H9 (cell line): ENCODE measurements at regions not wholly inside any gene's neighbourhood (a gene's known extent, or its start where the extent isn't known, plus 50 kb on each side); places are given as distances from the start of the nearest gene placed in this dataset.

Source experiments
- DNase-seq: peaks from one replicate; pipeline ENCODE4 v3.0.0-alpha.2; 2017
- H2AFZ ChIP-seq: one replicate; pipeline ENCODE4 v1.6.1; 2013; ENCODE audit warnings: mild to moderate bottlenecking, low read length, control low read depth, moderate library complexity
- H2AK5ac ChIP-seq: 2 replicates; pipeline ENCODE4 v1.6.1; 2013; ENCODE audit warnings: low read length, control low read depth, mixed read lengths; ENCODE audit not compliant: insufficient read length
- H2BK120ac ChIP-seq: one replicate; pipeline ENCODE4 v1.6.1; 2013; ENCODE audit warnings: low read depth, mild to moderate bottlenecking, low read length, control low read depth, inconsistent platforms; ENCODE audit not compliant: poor library complexity, severe bottlenecking
- H2BK12ac ChIP-seq: 2 replicates; pipeline ENCODE4 v1.6.1; 2013; ENCODE audit warnings: low read length, control low read depth, mixed read lengths, low read depth; ENCODE audit not compliant: insufficient read length
- H2BK15ac ChIP-seq: 2 replicates; pipeline ENCODE4 v1.6.1; 2013; ENCODE audit warnings: low read depth, low read length, control low read depth
- H2BK20ac ChIP-seq: one replicate; pipeline ENCODE4 v1.6.1; 2013; ENCODE audit warnings: low read depth, mild to moderate bottlenecking, low read length, control low read depth, inconsistent platforms; ENCODE audit not compliant: poor library complexity, severe bottlenecking
- H2BK5ac ChIP-seq: 2 replicates; pipeline ENCODE4 v1.6.1; 2013; ENCODE audit warnings: low read length, control low read depth, mixed read lengths; ENCODE audit not compliant: insufficient read length
- H3K14ac ChIP-seq: 2 replicates; pipeline ENCODE4 v1.6.1; 2013; ENCODE audit warnings: low read length, control low read depth; ENCODE audit not compliant: insufficient read depth
- H3K18ac ChIP-seq: 2 replicates; pipeline ENCODE4 v1.6.1; 2013; ENCODE audit warnings: low read depth, mild to moderate bottlenecking, mixed read lengths, low read length, control low read depth; ENCODE audit not compliant: insufficient read length
- H3K23ac ChIP-seq: 2 replicates; pipeline ENCODE4 v1.6.1; 2013; ENCODE audit warnings: low read length, control low read depth, mixed read lengths, low read depth; ENCODE audit not compliant: insufficient read length
- H3K23me2 ChIP-seq: 2 replicates; pipeline ENCODE4 v1.6.1; 2013; ENCODE audit warnings: low read depth, mild to moderate bottlenecking, mixed read lengths, low read length, control low read depth; ENCODE audit not compliant: insufficient read length, poor library complexity, severe bottlenecking
- H3K27ac ChIP-seq: 2 replicates; pipeline ENCODE4 v1.5.1; 2013; ENCODE audit warnings: low read length, control low read depth, mixed read lengths, low read depth; ENCODE audit not compliant: insufficient read length
- H3K27me3 ChIP-seq: 2 replicates; pipeline ENCODE4 v1.6.1; 2013; ENCODE audit warnings: low read length, control low read depth, inconsistent platforms; ENCODE audit not compliant: insufficient read depth
- H3K4ac ChIP-seq: 2 replicates; pipeline ENCODE4 v1.6.1; 2013; ENCODE audit warnings: low read depth, mild to moderate bottlenecking, control low read depth, inconsistent platforms, low read length, moderate library complexity
- H3K4me1 ChIP-seq: 2 replicates; pipeline ENCODE4 v1.6.1; 2013; ENCODE audit warnings: low read length, control low read depth, inconsistent platforms; ENCODE audit not compliant: insufficient read depth
- H3K4me2 ChIP-seq: 2 replicates; pipeline ENCODE4 v1.6.1; 2013; ENCODE audit warnings: low read length, control low read depth, mixed read lengths; ENCODE audit not compliant: insufficient read length, insufficient read depth
- H3K56ac ChIP-seq: 2 replicates; pipeline ENCODE4 v1.6.1; 2013; ENCODE audit warnings: low read depth, mild to moderate bottlenecking, mixed read lengths, low read length, control low read depth; ENCODE audit not compliant: insufficient read length
- H3K79me1 ChIP-seq: 2 replicates; pipeline ENCODE4 v1.6.1; 2013; ENCODE audit warnings: low read depth, mild to moderate bottlenecking, moderate library complexity, low read length, control low read depth, inconsistent platforms; ENCODE audit not compliant: insufficient read depth, poor library complexity, severe bottlenecking
- H3K79me2 ChIP-seq: 2 replicates; pipeline ENCODE4 v1.6.1; 2013; ENCODE audit warnings: low read length, control low read depth, inconsistent platforms; ENCODE audit not compliant: insufficient read depth
- H3K9ac ChIP-seq: 2 replicates; pipeline ENCODE4 v1.6.1; 2013; ENCODE audit warnings: low read length, control low read depth, mixed read lengths; ENCODE audit not compliant: insufficient read length; ENCODE audit errors: extremely low read depth
- H3K9me3 ChIP-seq: one replicate; pipeline ENCODE4 v1.6.1; 2013; ENCODE audit warnings: low read depth, low read length, inconsistent platforms; ENCODE audit not compliant: control insufficient read depth
- H3T11ph ChIP-seq: one replicate; pipeline ENCODE4 v1.6.1; 2013; ENCODE audit warnings: mild to moderate bottlenecking, low read length, control low read depth, inconsistent platforms
- H4K20me1 ChIP-seq: one replicate; pipeline ENCODE4 v1.6.1; 2013; ENCODE audit not compliant: control insufficient read depth, insufficient read length, insufficient read depth
- H4K5ac ChIP-seq: 2 replicates; pipeline ENCODE4 v1.6.1; 2013; ENCODE audit warnings: low read depth, mild to moderate bottlenecking, mixed read lengths, low read length, control low read depth; ENCODE audit not compliant: insufficient read length
- H4K8ac ChIP-seq: replicated peaks from 2 replicates; pipeline ENCODE4 v1.6.1; 2013; ENCODE audit warnings: low read length, control low read depth, mixed read lengths, low read depth; ENCODE audit not compliant: insufficient read length
- H4K91ac ChIP-seq: 2 replicates; pipeline ENCODE4 v1.6.1; 2013; ENCODE audit warnings: low read depth, mild to moderate bottlenecking, moderate library complexity, mixed read lengths, low read length, control low read depth; ENCODE audit not compliant: insufficient read length
- H3K27ac Mint-ChIP-seq, 3 experiments: 2 replicates in 2 of 3; 3 replicates in 1 of 3; pipeline ENCODE4 v1.8.0; 2020 to 2021; ENCODE audit warnings: mixed read lengths in 3 of 3, mild to moderate bottlenecking in 1 of 3, moderate library complexity in 1 of 3
- H3K27me3 Mint-ChIP-seq: 2 replicates; pipeline ENCODE4 v1.8.0; 2021; ENCODE audit warnings: low read depth, mild to moderate bottlenecking, moderate library complexity, mixed read lengths
- H3K36me3 Mint-ChIP-seq, 3 experiments: 2 replicates in 2 of 3; 3 replicates in 1 of 3; pipeline ENCODE4 v1.8.0; 2020 to 2021; ENCODE audit warnings: low read depth in 3 of 3, mixed read lengths in 3 of 3; ENCODE audit not compliant: insufficient read depth in 1 of 3
- H3K4me1 Mint-ChIP-seq, 2 experiments: 2 replicates each; pipeline ENCODE4 v1.8.0; 2020; ENCODE audit warnings: mixed read lengths in 2 of 2
- H3K4me3 Mint-ChIP-seq, 2 experiments: 2 replicates in 1 of 2; 3 replicates in 1 of 2; pipeline ENCODE4 v1.8.0; 2020 to 2021; ENCODE audit warnings: mild to moderate bottlenecking in 2 of 2, mixed read lengths in 2 of 2, moderate library complexity in 1 of 2
- H3K9me3 Mint-ChIP-seq, 2 experiments: 2 replicates in 1 of 2; 3 replicates in 1 of 2; pipeline ENCODE4 v1.8.0; 2020; ENCODE audit warnings: mild to moderate bottlenecking in 2 of 2, mixed read lengths in 2 of 2, moderate library complexity in 1 of 2
- CTCF ChIP-seq: fragments of 200-600 bp; sonication (generic); conservative IDR thresholded peaks from 3 replicates; pipeline ENCODE4 v1.8.0; 2021; ENCODE audit warnings: antibody characterized with exemption, mild to moderate bottlenecking
- WGBS: extraction: QIAGEN DNeasy Blood & Tissue Kit; methylation state at CpG from one replicate; pipeline ENCODE4 v1.1.7; 2013; ENCODE audit warnings: missing lambda C conversion rate, low lambda C conversion rate, mixed read lengths; ENCODE audit not compliant: insufficient read length; ENCODE audit errors: extremely low coverage; 5-methylcytosine and 5-hydroxymethylcytosine counted together

DNA sequence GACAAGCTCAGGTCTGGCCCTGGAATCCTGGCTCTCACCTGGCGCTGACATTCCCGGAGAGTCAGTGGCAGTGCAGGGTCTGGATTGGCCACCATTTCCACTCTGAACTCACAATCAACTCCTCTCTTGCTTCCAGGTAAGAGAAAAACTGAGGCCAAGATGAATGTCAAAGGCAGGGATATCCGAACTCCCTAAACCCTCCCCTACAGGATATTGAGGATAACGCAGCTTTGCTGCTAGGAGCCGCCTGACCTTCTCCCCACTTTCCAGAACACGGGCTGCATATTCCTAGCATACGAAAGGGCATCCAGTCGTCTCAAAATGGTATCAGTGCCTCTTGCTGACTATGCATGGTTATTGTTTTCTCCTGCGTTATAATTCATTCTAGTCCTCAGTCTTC lies 473.4 kb downstream of the SOX9 start:
- Histone ChIP-seq H2AK5ac (no peak overlapping the region), H3K23ac (no peak overlapping the region), H3K4me1 (0 out of 2 replicates have a peak, but pooled peaks cover 2% of the 10 kb centered on the region), H3K79me2 (no peaks in the 10 kb centered on the region), H3K27ac (no peak overlapping the region), H3K4ac (no peak overlapping the region), H2BK15ac (no peak overlapping the region), H3K27me3 (peaks cover 17% of the 10 kb centered on the region; the same call in 1 of the 2 replicates), H3K56ac (no peak overlapping the region), H3K23me2 (peaks cover 14% of the 10 kb centered on the region), H3K4me2 (no peak overlapping the region), H3K9me3 (no peaks in the 10 kb centered on the region), H2BK20ac (no peak overlapping the region), H2AFZ (no peak overlapping the region), H2BK120ac (no peak overlapping the region), H4K8ac (no peak overlapping the region), H3T11ph (no peak overlapping the region), H4K91ac (no peak overlapping the region), H3K79me1 (no peaks in the 10 kb centered on the region), H4K20me1 (no peaks in the 10 kb centered on the region), H3K18ac (no peak overlapping the region), H3K14ac (no peak overlapping the region), H4K5ac (no peak overlapping the region), H2BK12ac (no peak overlapping the region), H2BK5ac (no peak overlapping the region), H3K9ac (no peak overlapping the region)
- DNase-seq, result peak; percentile 49
- no peaks in the 10 kb centered on the region for H3K36me3 Mint-ChIP-seq
- H3K27ac Mint-ChIP-seq, result no peak overlapping the region
- peaks cover 10 to 17% of the 10 kb centered on the region in 2 experiments for H3K4me1 Mint-ChIP-seq
- peak; percentile 48; the same call in 2 of the 3 replicates for TF ChIP-seq CTCF
- peaks cover 56% of the 10 kb centered on the region for H3K27me3 Mint-ChIP-seq
- no CpG with 5 or more reads among the region's 9 CpGs for WGBS
- peaks cover 0 to 3% of the 10 kb centered on the region in 2 experiments; a peak in 1 of 5 replicates for H3K9me3 Mint-ChIP-seq
- no peak overlapping the region for H3K4me3 Mint-ChIP-seq
